ENCODE measurements at regions not wholly inside any gene's neighbourhood (a gene's known extent, or its start where the extent isn't known, plus 50 kb on each side); places are given as distances from the start of the nearest gene placed in this dataset.

- in situ Hi-C loops (cut with MboI; ENCODE audit: low sequenced_read_pairs, unreplicated experiment), result no loop called here
- TF ChIP-seq CTCF (IDR thresholded peaks at IDR 0.05; ENCODE audit: borderline replicate concordance, control extremely low read depth, extremely low read depth, insufficient read depth, missing control alignments), result no peak
These were observed 116.8 kb upstream of the TBX20 start for GRCh38 chr7:35370687-35371086.

GRCh38 chr7:35366167-35367155 is 112.6 kb upstream of the TBX20 start:
- TF ChIP-seq CTCF (IDR thresholded peaks at IDR 0.05; ENCODE audit: borderline replicate concordance, control extremely low read depth, extremely low read depth, insufficient read depth, missing control alignments), result no peak
- no peak for DNase-seq (ENCODE audit: low spot score)
- in situ Hi-C loops (cut with MboI; ENCODE audit: low sequenced_read_pairs, unreplicated experiment), result no loop called here

More at GRCh38 chr7:35370687-35371086, 116.8 kb upstream of the TBX20 start:
- DNase-seq (ENCODE audit: low spot score), result no peak

- no peak for TF ChIP-seq CTCF (IDR thresholded peaks at IDR 0.05; ENCODE audit: borderline replicate concordance, control extremely low read depth, extremely low read depth, insufficient read depth, missing control alignments)
- in situ Hi-C loops (cut with MboI; ENCODE audit: low sequenced_read_pairs, unreplicated experiment), result no loop called here
- no peak for DNase-seq (ENCODE audit: low spot score)
These were observed 111.6 kb upstream of the TBX20 start for GRCh38 chr7:35365523-35365922.

- no peak for DNase-seq (ENCODE audit: low spot score)
- in situ Hi-C loops (cut with MboI; ENCODE audit: low sequenced_read_pairs, unreplicated experiment), result no loop called here
- no peak for TF ChIP-seq CTCF (IDR thresholded peaks at IDR 0.05; ENCODE audit: borderline replicate concordance, control extremely low read depth, extremely low read depth, insufficient read depth, missing control alignments)
These were observed 108.4 kb upstream of the TBX20 start for GRCh38 chr7:35362341-35362740.

- in situ Hi-C loops (cut with MboI; ENCODE audit: low sequenced_read_pairs, unreplicated experiment), result no loop called here
- no peak for DNase-seq (ENCODE audit: low spot score)
- no peak for TF ChIP-seq CTCF (IDR thresholded peaks at IDR 0.05; ENCODE audit: borderline replicate concordance, control extremely low read depth, extremely low read depth, insufficient read depth, missing control alignments)
These were observed 105.5 kb upstream of the TBX20 start for GRCh38 chr7:35359423-35359822.

- in situ Hi-C loops (cut with MboI; ENCODE audit: low sequenced_read_pairs, unreplicated experiment), result no loop called here
- DNase-seq (ENCODE audit: low spot score), result no peak
These were observed 102.6 kb upstream of the TBX20 start for GRCh38 chr7:35356495-35356894.

More at GRCh38 chr7:35356495-35356894, 102.6 kb upstream of the TBX20 start:
- no peak for TF ChIP-seq CTCF (IDR thresholded peaks at IDR 0.05; ENCODE audit: borderline replicate concordance, control extremely low read depth, extremely low read depth, insufficient read depth, missing control alignments)

Data from GM13976 (cell line).